Psoas muscle (tissue), 7 donors: ENCODE measurements at regions not wholly inside any gene's neighbourhood (a gene's known extent, or its start where the extent isn't known, plus 50 kb on each side); places are given as distances from the start of the nearest gene placed in this dataset.

Source experiments
- ATAC-seq, 4 donors: fragments of 200-7000 bp; cut with Tn5 transposase; one replicate each; pipeline ENCODE4 v1.9.1; 2020; ENCODE audit warnings: moderate library complexity in 3 of 4, mild to moderate bottlenecking in 2 of 4
- DNase-seq, 2 donors: peaks; one replicate each; pipeline ENCODE4 v3.0.0-alpha.2; 2020
- H3K27ac ChIP-seq: fragments of 200-600 bp; one replicate; pipeline ENCODE4 v1.8.0; 2022
- H3K27me3 ChIP-seq, 3 donors: fragments of 200-600 bp in 1 of 3; one replicate each; pipeline versions ENCODE4 v1.6.1 to v1.8.0; 2013 to 2022; ENCODE audit warnings: low read length in 2 of 3, mild to moderate bottlenecking in 2 of 3, moderate library complexity in 1 of 3; ENCODE audit not compliant: insufficient read depth in 3 of 3
- H3K36me3 ChIP-seq, 2 donors: fragments of 200-600 bp in 1 of 2; one replicate each; pipeline versions ENCODE4 v1.6.1 to v1.8.0; 2013 to 2022; ENCODE audit warnings: low read depth in 1 of 2, mild to moderate bottlenecking in 1 of 2, moderate library complexity in 1 of 2; ENCODE audit not compliant: insufficient read depth in 1 of 2
- H3K4me1 ChIP-seq: fragments of 200-600 bp; one replicate; pipeline ENCODE4 v1.8.0; 2022
- H3K4me3 ChIP-seq: fragments of 200-600 bp; one replicate; pipeline ENCODE4 v1.8.0; 2022; ENCODE audit warnings: mild to moderate bottlenecking
- H3K9me3 ChIP-seq: fragments of 200-600 bp; one replicate; pipeline ENCODE4 v1.8.0; 2022
- CTCF ChIP-seq: fragments of 200-600 bp; IDR thresholded peaks from one replicate; pipeline ENCODE4 v1.8.0; 2022; ENCODE audit warnings: antibody characterized with exemption
- WGBS, 3 donors: extraction: QIAGEN DNeasy Blood & Tissue Kit; methylation state at CpG; one replicate each; pipeline versions ENCODE4 v1.1.6 to v1.1.7; 2013; 5-methylcytosine and 5-hydroxymethylcytosine counted together
- intact Hi-C, 2 donors: fragments of 100-400 bp; cut with DNase I; formaldehyde crosslinking; loops; one replicate each; pipeline versions ENCODE4 v1.11.0 to v1.14.2; 2022
- donor health status: healthy with polysubstance abuse.
- donor health status: DM: no; HTN: no; CAD: no; lungs with moderate emphysema.
- donor health status: Bipolar disorder and iron deficiency.
- donor health status: healthy.
- donor health status: DM: yes; HTN: yes; CAD: no.
- donor health status: DM: no; HTN: no; CAD: no.
- donor health status: DM: yes; HTN: yes; CAD: no.

DNA sequence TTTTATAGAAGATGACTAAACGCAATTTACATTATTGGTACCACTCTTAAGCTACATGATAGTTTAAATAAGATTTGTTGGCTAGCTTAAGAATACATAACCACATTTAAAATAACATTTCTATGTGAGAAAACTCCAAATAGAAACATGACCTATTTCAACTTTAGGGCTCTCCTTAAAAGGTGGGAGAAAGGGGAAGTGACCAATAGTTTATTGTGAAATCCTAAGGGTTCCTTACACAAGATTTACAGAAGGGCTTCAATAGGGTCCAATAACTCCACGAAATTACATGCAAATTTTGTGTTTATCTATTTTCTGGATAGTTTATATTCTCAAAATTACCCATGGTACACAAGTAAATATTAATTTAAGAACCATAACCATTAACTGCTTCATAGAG is 91.6 kb upstream of the DST start:
- no peaks in the 10 kb centered on the region for H3K9me3 ChIP-seq
- intact Hi-C loops, result no loop called here
- H3K4me3 ChIP-seq, result no peak overlapping the region
- peaks cover 20% of the 10 kb centered on the region for H3K4me1 ChIP-seq
- H3K27me3 ChIP-seq, result no peaks in the 10 kb centered on the region
- 90 to 96% (median 94%) methylated on average over 2 of the region's 2 CpGs for WGBS, 3 donors
- H3K27ac ChIP-seq, result peak overlapping the region; percentile 11
- TF ChIP-seq CTCF, result no peak
- ATAC-seq, result peak in 2 of 4 donors; percentile 44 to 59
- H3K36me3 ChIP-seq, result peaks cover 0 to 6% of the 10 kb centered on the region in 2 donors
- no peak for DNase-seq

GRCh38 chr6:56733211-56733697 is 90.6 kb upstream of the DST start:
- H3K27me3 ChIP-seq, result no peaks in the 10 kb centered on the region
- intact Hi-C loops, result no loop called here
- WGBS, 3 donors, result 94 to 100% (median 100%) methylated on average over 1 of the region's 1 CpG
- ATAC-seq (no peak), DNase-seq (no peak)
- H3K36me3 ChIP-seq, result peaks cover 0 to 6% of the 10 kb centered on the region in 2 donors
- no peak for TF ChIP-seq CTCF
- no peak overlapping the region for H3K27ac ChIP-seq
- peaks cover 20% of the 10 kb centered on the region for H3K4me1 ChIP-seq
- H3K4me3 ChIP-seq, result no peak overlapping the region
- H3K9me3 ChIP-seq, result no peaks in the 10 kb centered on the region

DNA sequence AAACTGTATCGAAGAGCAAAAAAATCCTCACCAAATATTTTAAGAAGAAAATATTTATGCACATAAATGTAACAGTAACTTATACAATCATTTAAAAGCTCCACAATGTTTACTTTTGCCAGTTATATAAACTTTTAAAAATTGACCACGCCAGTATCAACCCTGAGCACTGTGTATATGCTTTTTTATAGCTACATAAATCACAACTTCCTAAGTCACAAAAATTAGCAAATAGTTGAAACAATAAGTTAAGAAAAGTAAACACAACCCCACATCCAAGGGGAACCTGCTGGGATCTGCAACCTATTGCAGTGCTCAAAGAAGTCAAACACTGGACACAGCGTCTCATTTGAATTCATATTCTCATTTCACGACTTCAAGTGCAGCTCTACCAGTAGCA is 89.8 kb upstream of the DST start:
- DNase-seq, result no peak
- no peak overlapping the region for H3K4me3 ChIP-seq
- ATAC-seq, result no peak
- no peak overlapping the region for H3K27ac ChIP-seq
- peaks cover 22% of the 10 kb centered on the region for H3K4me1 ChIP-seq
- intact Hi-C loops, result no loop called here
- no peaks in the 10 kb centered on the region for H3K27me3 ChIP-seq
- no peak for TF ChIP-seq CTCF
- no peaks in the 10 kb centered on the region for H3K9me3 ChIP-seq
- 71 to 86% (median 76%) methylated on average over 4 of the region's 4 CpGs for WGBS, 3 donors
- H3K36me3 ChIP-seq, result peaks cover 0 to 6% of the 10 kb centered on the region in 2 donors

- peak in 1 of 2 donors; percentile 17 for DNase-seq
- intact Hi-C loops, result no loop called here
- Histone ChIP-seq H3K4me3 (no peak overlapping the region), H3K4me1 (peaks cover 37% of the 10 kb centered on the region), H3K27ac (no peak overlapping the region), H3K36me3 (peaks cover 0 to 6% of the 10 kb centered on the region in 2 donors), H3K9me3 (no peaks in the 10 kb centered on the region), H3K27me3 (no peaks in the 10 kb centered on the region)
- 67 to 81% (median 70%) methylated on average over 5 of the region's 5 CpGs for WGBS, 3 donors
- ATAC-seq, result no peak
- TF ChIP-seq CTCF, result no peak
Observed at GRCh38 chr6:56730663-56731529, 88.2 kb upstream of the DST start.
